GM04504 (cell line): ENCODE measurements at regions not wholly inside any gene's neighbourhood (a gene's known extent, or its start where the extent isn't known, plus 50 kb on each side); places are given as distances from the start of the nearest gene placed in this dataset.
"Not testable (repeated sequence)": the region's sequence is repeated elsewhere in the genome, so short reads cannot be mapped to it uniquely, and the experiment has no call there.

Experiments used
- DNase-seq: peaks from one replicate; pipeline ENCODE4 v3.0.0-alpha.2; 2012; ENCODE audit warnings: low read depth

DNA sequence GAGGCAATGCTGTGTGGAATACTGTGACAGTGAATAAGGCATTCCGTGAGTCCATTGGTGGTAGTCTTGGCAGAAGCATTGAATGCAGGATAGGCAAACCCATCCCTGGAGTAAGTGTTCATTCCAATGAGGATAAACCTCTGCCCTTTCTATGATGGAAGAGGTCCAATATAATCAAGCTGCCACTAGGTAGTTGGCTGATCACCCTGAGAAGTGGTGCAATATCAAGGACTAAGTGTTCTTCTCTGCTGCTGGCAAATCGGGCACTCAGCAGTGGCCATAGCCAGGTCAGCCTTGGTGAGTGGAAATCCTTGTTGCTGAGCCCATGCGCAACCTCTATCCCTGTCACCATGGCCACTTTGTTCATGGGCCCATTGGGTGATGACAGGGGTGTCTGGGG lies 70.1 kb downstream of the FBXO4 start:
- no peak for DNase-seq

DNA sequence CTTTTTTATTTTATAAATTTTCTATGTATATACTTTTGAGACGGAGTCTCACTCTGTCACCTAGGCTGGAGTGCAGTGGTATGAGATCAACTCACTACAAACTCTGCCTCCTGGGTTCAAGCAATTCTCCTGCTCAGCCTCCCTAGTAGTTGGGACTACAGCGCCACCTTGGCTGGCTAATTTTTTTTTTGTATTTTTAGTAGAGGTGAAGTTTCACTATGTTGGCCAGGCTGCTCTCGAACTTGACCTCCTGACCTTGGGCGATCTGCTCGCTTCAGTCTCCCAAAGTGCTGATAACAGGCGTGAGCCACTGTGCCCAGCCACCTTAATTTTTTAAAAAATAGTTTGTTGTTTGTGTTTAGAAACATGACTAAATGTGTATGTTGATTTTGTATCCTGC lies 76.6 kb downstream of the FBXO4 start:
- DNase-seq, result no peak

GRCh38 chr5:42003852-42004251 lies 78.8 kb downstream of the FBXO4 start:
- DNase-seq, result not testable (repeated sequence)

GRCh38 chr5:42005561-42006153 lies 80.6 kb downstream of the FBXO4 start:
- DNase-seq, result no peak

DNA sequence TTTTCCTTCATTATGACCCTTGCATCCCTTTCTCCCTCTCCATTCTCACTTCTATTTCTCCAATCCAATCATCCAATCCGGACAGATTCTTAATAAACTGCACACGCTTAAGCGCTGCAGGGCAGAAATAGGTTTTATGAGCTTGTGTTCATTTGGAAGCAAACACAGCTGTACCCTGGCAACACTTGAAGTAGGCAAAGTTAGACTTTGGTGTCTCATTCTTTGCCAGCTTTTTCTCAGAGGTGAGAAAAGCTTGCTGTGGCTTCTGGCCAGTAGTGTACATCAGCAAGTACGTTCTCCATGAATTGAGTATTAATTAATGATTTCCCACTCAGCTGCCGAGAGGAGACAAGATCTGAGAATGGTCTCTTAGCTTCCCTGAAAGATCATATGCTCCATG lies 88.5 kb downstream of the FBXO4 start:
- no peak for DNase-seq

GRCh38 chr5:42015254-42015653 lies 90.2 kb downstream of the FBXO4 start:
- DNase-seq, result no peak

GRCh38 chr5:42015681-42016080 lies 90.6 kb downstream of the FBXO4 start:
- no peak for DNase-seq

DNA sequence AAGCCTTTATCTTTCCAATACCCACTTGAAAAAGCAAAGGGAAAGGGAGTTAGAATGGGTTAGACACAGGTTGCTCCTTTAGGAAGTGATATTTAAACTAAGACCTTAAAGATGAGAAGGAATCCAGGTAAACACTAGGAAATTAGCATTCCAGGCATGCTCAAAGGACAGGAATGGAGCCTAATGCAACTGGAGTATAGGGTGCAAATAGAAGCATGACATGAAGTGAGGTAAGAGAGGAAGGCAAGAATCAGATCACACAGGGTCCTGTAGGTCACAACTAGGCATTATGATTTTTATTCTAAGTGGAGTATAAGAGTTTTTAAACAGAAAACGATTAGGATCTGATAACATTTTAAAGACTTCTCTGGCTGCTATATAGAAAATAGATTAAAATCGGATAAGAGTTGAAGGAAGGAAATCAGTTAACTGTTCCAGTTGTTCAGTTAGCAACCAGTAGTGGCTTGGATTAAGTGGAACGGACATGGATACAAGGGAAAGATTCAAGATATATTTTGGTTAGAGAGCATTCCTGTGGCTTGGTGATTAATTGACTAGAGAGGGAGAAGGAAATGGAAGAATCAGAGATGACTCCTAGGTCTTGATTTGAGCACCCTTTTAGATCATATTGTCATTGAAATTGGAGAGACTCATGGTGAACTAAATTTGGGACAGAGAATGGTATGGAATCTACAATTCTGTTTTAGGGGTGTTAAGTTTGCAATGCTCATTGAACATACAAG lies 95.9 kb downstream of the FBXO4 start:
- no peak for DNase-seq

DNA sequence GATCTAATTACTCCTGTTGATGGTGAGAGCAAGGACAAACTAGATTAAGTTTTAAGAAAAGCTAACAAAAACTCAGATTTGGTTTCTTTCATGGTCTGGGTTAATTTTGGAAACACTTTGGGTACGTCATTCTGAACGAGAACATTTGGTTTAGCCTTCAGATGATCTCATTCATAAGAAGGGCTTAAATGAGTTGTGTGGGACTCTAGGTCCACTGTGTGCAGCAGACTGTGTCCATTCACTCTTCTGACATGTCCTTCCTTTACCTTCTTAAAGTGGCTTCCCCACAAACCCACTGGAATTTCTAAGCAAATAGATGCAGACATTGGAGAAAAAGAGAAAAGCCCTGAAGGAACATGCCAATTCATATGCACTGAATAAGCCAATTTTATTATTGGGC lies 96.8 kb downstream of the FBXO4 start:
- no peak for DNase-seq

- DNase-seq, result no peak
Measured at GRCh38 chr5:42022383-42022972, 97.4 kb downstream of the FBXO4 start.

GRCh38 chr5:42026446-42026845 lies 101.4 kb downstream of the FBXO4 start:
- DNase-seq, result no peak

GRCh38 chr5:42032137-42032536 lies 107.1 kb downstream of the FBXO4 start:
- no peak for DNase-seq

- no peak for DNase-seq
Measured at GRCh38 chr5:42035526-42035925, 110.4 kb downstream of the FBXO4 start.

GRCh38 chr5:42036379-42036778 lies 111.3 kb downstream of the FBXO4 start:
- no peak for DNase-seq

GRCh38 chr5:42037379-42037932 lies 112.4 kb downstream of the FBXO4 start:
- DNase-seq, result no peak

- DNase-seq, result no peak
Measured at GRCh38 chr5:42043400-42043799, 118.3 kb downstream of the FBXO4 start.

GRCh38 chr5:42057254-42057690 lies 132.2 kb downstream of the FBXO4 start:
- peak; percentile 9 for DNase-seq

DNA sequence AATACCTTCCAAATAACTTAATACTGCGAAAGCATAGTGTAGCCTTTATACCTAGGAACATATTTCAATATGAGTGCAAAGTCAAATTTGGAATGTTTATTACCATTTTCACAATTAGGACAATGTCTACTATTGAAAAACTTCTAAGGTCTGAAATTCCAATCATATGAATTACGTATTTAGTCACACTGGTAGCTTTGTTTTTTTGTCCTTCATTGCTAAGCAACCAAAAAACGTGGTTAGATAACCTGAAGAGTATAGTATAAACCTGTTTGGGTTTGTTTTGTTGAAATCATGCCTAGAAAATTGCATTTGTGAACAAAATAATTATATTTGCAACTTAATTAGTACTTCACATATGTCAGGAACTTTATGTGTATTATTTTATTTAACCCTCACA lies 134.2 kb downstream of the FBXO4 start:
- DNase-seq, result no peak

DNA sequence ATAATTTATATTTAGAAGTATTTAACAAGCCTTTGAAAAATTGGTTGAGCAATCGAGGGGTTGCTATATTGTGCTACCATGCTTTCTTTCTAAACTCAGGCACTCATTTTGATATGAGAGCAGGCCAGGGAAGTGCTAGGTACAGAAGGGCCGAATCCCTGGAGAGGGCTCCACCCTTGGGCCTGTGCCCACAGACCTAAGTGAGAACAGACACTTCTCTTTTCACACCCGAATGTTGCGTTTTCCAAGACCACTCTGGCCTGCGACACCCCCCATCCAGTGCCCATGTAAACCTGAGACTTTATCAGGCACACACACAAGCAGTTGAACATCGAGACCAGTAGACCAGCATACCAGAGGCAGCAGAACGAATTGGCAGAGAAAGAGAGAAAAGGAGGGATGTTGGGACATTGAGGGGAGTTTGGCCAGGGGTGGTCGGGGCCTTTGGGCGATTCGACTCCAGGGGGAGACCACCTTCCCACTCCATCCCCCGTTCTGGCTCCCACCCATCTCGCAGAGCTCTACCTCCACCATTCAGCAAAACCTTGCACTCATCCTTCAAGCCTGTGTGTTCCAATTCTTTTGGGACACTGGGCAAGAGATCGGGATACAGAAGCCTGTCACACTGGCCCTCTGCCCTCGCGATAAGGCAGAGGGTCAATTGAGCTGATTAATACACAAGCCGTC lies 134.8 kb downstream of the FBXO4 start:
- DNase-seq, result no peak

DNA sequence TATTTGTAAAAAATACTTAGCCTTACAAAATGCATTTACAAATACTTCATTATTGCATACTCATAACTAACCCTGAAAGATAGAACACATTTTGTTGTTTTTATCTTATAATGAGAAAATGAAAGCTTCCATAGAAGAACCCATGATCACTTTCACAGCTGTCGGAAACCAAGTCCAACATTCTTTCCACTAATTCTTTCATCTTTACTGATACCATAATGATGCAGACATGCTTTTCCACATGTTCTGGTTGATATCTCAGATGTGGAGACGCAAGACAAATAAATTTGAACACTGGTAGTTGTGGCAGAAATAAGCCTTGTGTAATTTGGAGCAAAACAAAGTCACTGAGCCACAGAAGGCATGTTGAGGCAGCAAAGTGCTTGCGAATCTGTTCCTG lies 136.0 kb downstream of the FBXO4 start:
- DNase-seq, result no peak

GRCh38 chr5:42064821-42065220 lies 139.7 kb downstream of the FBXO4 start:
- DNase-seq, result no peak

- no peak for DNase-seq
Measured at GRCh38 chr5:42066131-42066530, 141.1 kb downstream of the FBXO4 start.

DNA sequence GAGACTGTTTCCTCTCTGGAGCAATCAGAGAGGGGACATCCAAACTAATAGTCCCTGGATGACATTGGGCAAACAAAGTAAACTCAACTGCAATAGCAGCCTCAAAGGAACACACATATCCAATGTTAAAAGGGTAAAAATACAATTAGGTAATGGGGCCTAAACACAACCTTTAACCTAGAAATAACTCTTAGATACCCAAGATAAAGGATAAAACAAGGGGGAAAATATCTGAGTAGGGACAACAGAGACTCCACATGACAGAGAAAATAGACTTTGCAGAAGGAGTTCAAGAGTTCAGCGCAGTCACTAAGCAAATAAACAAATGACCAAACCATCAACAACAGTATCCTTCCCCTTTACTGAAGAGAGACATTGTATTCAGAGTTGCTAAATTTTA lies 149.3 kb downstream of the FBXO4 start:
- DNase-seq, result no peak
